Activated CD8-positive, alpha-beta T cell treated with anti-CD3 and anti-CD28 coated beads for 36 hours (primary cell): ENCODE measurements at regions not wholly inside any gene's neighbourhood (a gene's known extent, or its start where the extent isn't known, plus 50 kb on each side); places are given as distances from the start of the nearest gene placed in this dataset.

ENCODE experiments used
- ATAC-seq: fragments of 200-7000 bp; cut with Tn5 transposase; one replicate; pipeline ENCODE4 v1.10.0; 2021; ENCODE audit warnings: mild to moderate bottlenecking, moderate library complexity
- CTCF ChIA-PET: fragments of 350-600 bp; sonication (Branson Sonifier 250); formaldehyde crosslinking; loops from one replicate; lab custom pipeline; 2021; ENCODE audit warnings: antibody characterized with exemption; lab: Charles Lee
- POLR2A ChIA-PET: fragments of 350-600 bp; sonication (Branson Sonifier 250); formaldehyde crosslinking; loops from one replicate; lab custom pipeline; 2021; ENCODE audit warnings: antibody characterized with exemption; lab: Charles Lee
- DNase-seq: peaks from one replicate; pipeline ENCODE4 v3.0.0-alpha.2; 2020
- H3K27ac Mint-ChIP-seq: one replicate; pipeline ENCODE4 v1.8.0; 2021; ENCODE audit warnings: mild to moderate bottlenecking, mixed read lengths
- H3K27me3 Mint-ChIP-seq: one replicate; pipeline ENCODE4 v1.8.0; 2021; ENCODE audit warnings: mixed read lengths
- H3K36me3 Mint-ChIP-seq: one replicate; pipeline ENCODE4 v1.8.0; 2021; ENCODE audit warnings: low read depth, mixed read lengths
- H3K4me1 Mint-ChIP-seq: one replicate; pipeline ENCODE4 v1.8.0; 2021; ENCODE audit warnings: low read depth, mixed read lengths
- H3K4me3 Mint-ChIP-seq: one replicate; pipeline ENCODE4 v1.8.0; 2021; ENCODE audit warnings: mild to moderate bottlenecking, moderate library complexity, mixed read lengths
- H3K9me3 Mint-ChIP-seq: one replicate; pipeline ENCODE4 v1.8.0; 2021; ENCODE audit warnings: mixed read lengths
- CTCF ChIP-seq: fragments of 200-600 bp; IDR thresholded peaks from one replicate; pipeline ENCODE4 v1.8.0; 2022; ENCODE audit warnings: antibody characterized with exemption, mild to moderate bottlenecking
- intact Hi-C: fragments of 100-400 bp; cut with micrococcal nuclease; formaldehyde crosslinking; loops from one replicate; pipeline ENCODE4 v1.10.0; 2022

- ATAC-seq (no peak), DNase-seq (no peak)
- TF ChIP-seq CTCF, result no peak
- H3K27me3 Mint-ChIP-seq, result no peaks in the 10 kb centered on the region
- peaks cover 3% of the 10 kb centered on the region for H3K9me3 Mint-ChIP-seq
- no peaks in the 10 kb centered on the region for H3K36me3 Mint-ChIP-seq
- no peaks in the 10 kb centered on the region for H3K4me1 Mint-ChIP-seq
- intact Hi-C loops, result no loop called here
- H3K4me3 Mint-ChIP-seq, result no peak overlapping the region
- ChIA-PET POLR2A (no interaction called here), CTCF (no interaction called here)
- H3K27ac Mint-ChIP-seq, result no peak overlapping the region
These were observed 392.6 kb downstream of the RFPL4B start for GRCh38 chr6:112739766-112740165.

DNA sequence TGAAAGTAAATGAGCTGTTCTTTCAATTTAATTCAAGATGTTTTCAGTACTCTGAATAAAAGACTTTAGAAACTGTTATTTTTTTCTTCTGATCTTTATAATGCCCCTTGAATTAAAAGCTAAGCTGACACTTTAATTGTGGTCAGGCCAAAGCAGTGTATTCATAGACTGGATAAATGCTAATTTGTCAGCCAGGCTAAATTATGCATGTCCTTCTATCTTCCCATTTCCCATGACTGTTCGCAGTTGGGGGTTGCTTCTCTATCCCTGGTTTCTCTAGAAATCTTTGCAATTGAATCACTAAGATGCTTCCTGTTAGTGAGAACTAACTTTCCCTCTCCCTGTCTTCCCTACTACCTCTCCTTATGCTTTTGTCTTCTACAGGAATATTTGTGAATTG is 396.2 kb downstream of the RFPL4B start:
- H3K4me1 Mint-ChIP-seq, result no peaks in the 10 kb centered on the region
- TF ChIP-seq CTCF, result no peak
- POLR2A ChIA-PET, result no interaction called here

GRCh38 chr6:112744827-112745226 is 397.7 kb downstream of the RFPL4B start:
- DNase-seq (no peak), ATAC-seq (no peak)
- no peak for TF ChIP-seq CTCF
- H3K27me3 Mint-ChIP-seq, result no peaks in the 10 kb centered on the region
- ChIA-PET POLR2A (no interaction called here), CTCF (no interaction called here)
- no peaks in the 10 kb centered on the region for H3K9me3 Mint-ChIP-seq
- H3K4me3 Mint-ChIP-seq, result no peak overlapping the region
- H3K4me1 Mint-ChIP-seq, result no peaks in the 10 kb centered on the region
- H3K27ac Mint-ChIP-seq, result no peak overlapping the region
- H3K36me3 Mint-ChIP-seq, result no peaks in the 10 kb centered on the region
- intact Hi-C loops, result no loop called here

More for the DNA sequence above, 396.2 kb downstream of the RFPL4B start:
- ATAC-seq, result no peak
- H3K27ac Mint-ChIP-seq, result no peak overlapping the region
- DNase-seq, result no peak
- no peaks in the 10 kb centered on the region for H3K27me3 Mint-ChIP-seq
- H3K9me3 Mint-ChIP-seq, result no peaks in the 10 kb centered on the region
- no peak overlapping the region for H3K4me3 Mint-ChIP-seq
- no peaks in the 10 kb centered on the region for H3K36me3 Mint-ChIP-seq
- intact Hi-C loops, result no loop called here
- CTCF ChIA-PET, result no interaction called here

- TF ChIP-seq CTCF, result no peak
- H3K4me3 Mint-ChIP-seq, result no peak overlapping the region
These were observed 398.6 kb downstream of the RFPL4B start for GRCh38 chr6:112745765-112746164.

DNA sequence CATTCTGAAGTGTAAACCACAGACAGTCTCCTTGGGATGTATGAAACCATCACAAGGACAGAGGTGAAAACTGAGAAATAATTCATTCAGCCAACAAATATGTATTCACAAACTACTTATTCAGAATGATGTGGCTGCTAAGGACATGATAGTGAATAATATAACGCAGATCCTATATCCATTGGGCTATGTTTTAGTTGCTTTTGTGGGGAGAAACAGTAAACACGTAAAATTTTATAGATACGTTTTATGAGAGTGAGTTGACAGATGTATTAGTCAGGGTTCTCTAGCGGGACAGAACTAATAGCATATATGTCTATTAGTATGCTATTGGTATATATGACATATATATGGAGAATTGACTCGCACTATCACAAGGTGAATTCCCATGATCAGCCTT is 402.5 kb downstream of the RFPL4B start:
- TF ChIP-seq CTCF, result no peak
- CTCF ChIA-PET, result no interaction called here
- POLR2A ChIA-PET, result interaction anchor here (0.7 kb wide), 1 partner anchor 13 kb away, joined by 3 read pairs; no protein-coding TSS in a partner anchor
- intact Hi-C loops, result no loop called here
- Mint-ChIP-seq H3K4me3 (no peak overlapping the region), H3K36me3 (no peaks in the 10 kb centered on the region), H3K4me1 (no peaks in the 10 kb centered on the region), H3K27me3 (no peaks in the 10 kb centered on the region), H3K9me3 (peaks cover 1% of the 10 kb centered on the region), H3K27ac (no peak overlapping the region)
- no peak for ATAC-seq
- no peak for DNase-seq

More at GRCh38 chr6:112745765-112746164, 398.6 kb downstream of the RFPL4B start:
- H3K9me3 Mint-ChIP-seq, result no peaks in the 10 kb centered on the region
- POLR2A ChIA-PET, result interaction anchor here (0.6 kb wide), 1 partner anchor 52 kb away, joined by 3 read pairs; no protein-coding TSS in a partner anchor
- CTCF ChIA-PET, result no interaction called here
- H3K4me1 Mint-ChIP-seq, result no peaks in the 10 kb centered on the region
- no peak overlapping the region for H3K27ac Mint-ChIP-seq
- no peak for ATAC-seq
- H3K27me3 Mint-ChIP-seq, result no peaks in the 10 kb centered on the region
- intact Hi-C loops, result no loop called here
- no peaks in the 10 kb centered on the region for H3K36me3 Mint-ChIP-seq
- no peak for DNase-seq
